GM12801 (cell line): ENCODE measurements at regions not wholly inside any gene's neighbourhood (a gene's known extent, or its start where the extent isn't known, plus 50 kb on each side); places are given as distances from the start of the nearest gene placed in this dataset.

Experiments
- CTCF ChIP-seq: IDR thresholded peaks from one replicate; pipeline ENCODE4 v1.5.1; 2011; ENCODE audit warnings: control low read depth; ENCODE audit not compliant: insufficient read length; ENCODE audit errors: extremely low read depth

- no peak for TF ChIP-seq CTCF
Measured at GRCh38 chr20:53805895-53806384, 212.3 kb upstream of the ZNF217 start.

- no peak for TF ChIP-seq CTCF
Measured at GRCh38 chr20:53804920-53805894, 211.6 kb upstream of the ZNF217 start.

GRCh38 chr20:53803492-53804155, 210.0 kb upstream of the ZNF217 start:
- no peak for TF ChIP-seq CTCF

- TF ChIP-seq CTCF, result no peak
Measured at GRCh38 chr20:53801609-53802370, 208.2 kb upstream of the ZNF217 start.

- no peak for TF ChIP-seq CTCF
Measured at GRCh38 chr20:53800883-53801604, 207.4 kb upstream of the ZNF217 start.

- TF ChIP-seq CTCF, result no peak
Measured at GRCh38 chr20:53800418-53800817, 206.8 kb upstream of the ZNF217 start.
